ENCODE measurements at regions not wholly inside any gene's neighbourhood (a gene's known extent, or its start where the extent isn't known, plus 50 kb on each side); places are given as distances from the start of the nearest gene placed in this dataset.

DNA sequence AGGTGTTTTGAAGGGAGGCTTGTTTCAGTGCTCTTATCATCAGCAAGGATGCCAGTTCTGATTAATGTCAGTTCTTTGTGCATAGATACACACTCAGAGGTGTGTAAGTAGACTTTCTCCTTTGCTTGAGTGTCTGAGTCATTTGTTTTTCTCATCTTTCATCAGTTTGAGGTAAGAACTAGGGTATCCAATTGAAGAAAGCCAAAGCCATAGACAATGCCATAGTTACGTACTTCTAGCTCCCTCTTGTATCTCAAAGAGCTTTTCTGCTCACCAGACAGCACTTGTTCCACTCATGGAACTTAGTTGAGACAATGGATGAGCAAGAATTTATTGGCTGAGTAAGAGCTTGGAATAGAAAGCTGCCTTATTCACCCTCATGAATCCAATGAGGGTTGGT, 520.1 kb downstream of the PIK3C3 start:
- TF ChIP-seq, protein P1, sequence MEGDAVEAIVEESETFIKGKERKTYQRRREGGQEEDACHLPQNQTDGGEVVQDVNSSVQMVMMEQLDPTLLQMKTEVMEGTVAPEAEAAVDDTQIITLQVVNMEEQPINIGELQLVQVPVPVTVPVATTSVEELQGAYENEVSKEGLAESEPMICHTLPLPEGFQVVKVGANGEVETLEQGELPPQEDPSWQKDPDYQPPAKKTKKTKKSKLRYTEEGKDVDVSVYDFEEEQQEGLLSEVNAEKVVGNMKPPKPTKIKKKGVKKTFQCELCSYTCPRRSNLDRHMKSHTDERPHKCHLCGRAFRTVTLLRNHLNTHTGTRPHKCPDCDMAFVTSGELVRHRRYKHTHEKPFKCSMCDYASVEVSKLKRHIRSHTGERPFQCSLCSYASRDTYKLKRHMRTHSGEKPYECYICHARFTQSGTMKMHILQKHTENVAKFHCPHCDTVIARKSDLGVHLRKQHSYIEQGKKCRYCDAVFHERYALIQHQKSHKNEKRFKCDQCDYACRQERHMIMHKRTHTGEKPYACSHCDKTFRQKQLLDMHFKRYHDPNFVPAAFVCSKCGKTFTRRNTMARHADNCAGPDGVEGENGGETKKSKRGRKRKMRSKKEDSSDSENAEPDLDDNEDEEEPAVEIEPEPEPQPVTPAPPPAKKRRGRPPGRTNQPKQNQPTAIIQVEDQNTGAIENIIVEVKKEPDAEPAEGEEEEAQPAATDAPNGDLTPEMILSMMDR (IDR thresholded peaks at IDR 0.05): no peak
- no peak for TF ChIP-seq POLR2A (IDR thresholded peaks at IDR 0.05)

All from tibial nerve (tissue), 3 donors.